ENCODE measurements at regions not wholly inside any gene's neighbourhood (a gene's known extent, or its start where the extent isn't known, plus 50 kb on each side); places are given as distances from the start of the nearest gene placed in this dataset.
"Not testable (repeated sequence)": the region's sequence is repeated elsewhere in the genome, so short reads cannot be mapped to it uniquely, and the experiment has no call there.

GRCh38 chr16:88252057-88252794, 130.5 kb upstream of the ZNF469 start:
- DNase-seq, result not testable (repeated sequence)

DNA sequence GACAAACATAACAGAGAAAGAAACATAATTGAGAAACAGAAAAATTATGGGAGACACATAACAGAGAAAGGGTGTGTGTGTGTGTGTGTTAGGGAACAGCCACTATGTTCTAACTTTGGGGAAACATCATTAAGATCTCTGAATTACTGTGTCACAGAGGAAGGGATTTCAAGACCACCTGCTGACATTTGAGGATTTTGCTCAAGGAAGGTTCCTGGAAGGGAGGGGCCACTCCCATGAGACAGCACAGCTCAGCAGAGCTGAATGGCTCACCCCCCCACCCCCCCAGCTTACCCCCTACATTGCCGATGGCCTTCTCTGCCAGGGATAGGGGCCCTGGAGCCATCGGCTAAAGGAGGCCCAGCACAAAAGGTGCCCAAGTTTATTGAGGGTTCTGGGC, 124.6 kb upstream of the ZNF469 start:
- not testable (repeated sequence) for DNase-seq

- not testable (repeated sequence) for DNase-seq
Observed at GRCh38 chr16:88258764-88259525, 123.8 kb upstream of the ZNF469 start.

GRCh38 chr16:88259538-88259937, 123.2 kb upstream of the ZNF469 start:
- not testable (repeated sequence) for DNase-seq

GRCh38 chr16:88260146-88260545, 122.6 kb upstream of the ZNF469 start:
- not testable (repeated sequence) for DNase-seq

GRCh38 chr16:88260881-88261665, 121.7 kb upstream of the ZNF469 start:
- not testable (repeated sequence) for DNase-seq

- not testable (repeated sequence) for DNase-seq
Observed at GRCh38 chr16:88261814-88262605, 120.7 kb upstream of the ZNF469 start.

GRCh38 chr16:88262858-88263563, 119.7 kb upstream of the ZNF469 start:
- DNase-seq, result not testable (repeated sequence)

DNA sequence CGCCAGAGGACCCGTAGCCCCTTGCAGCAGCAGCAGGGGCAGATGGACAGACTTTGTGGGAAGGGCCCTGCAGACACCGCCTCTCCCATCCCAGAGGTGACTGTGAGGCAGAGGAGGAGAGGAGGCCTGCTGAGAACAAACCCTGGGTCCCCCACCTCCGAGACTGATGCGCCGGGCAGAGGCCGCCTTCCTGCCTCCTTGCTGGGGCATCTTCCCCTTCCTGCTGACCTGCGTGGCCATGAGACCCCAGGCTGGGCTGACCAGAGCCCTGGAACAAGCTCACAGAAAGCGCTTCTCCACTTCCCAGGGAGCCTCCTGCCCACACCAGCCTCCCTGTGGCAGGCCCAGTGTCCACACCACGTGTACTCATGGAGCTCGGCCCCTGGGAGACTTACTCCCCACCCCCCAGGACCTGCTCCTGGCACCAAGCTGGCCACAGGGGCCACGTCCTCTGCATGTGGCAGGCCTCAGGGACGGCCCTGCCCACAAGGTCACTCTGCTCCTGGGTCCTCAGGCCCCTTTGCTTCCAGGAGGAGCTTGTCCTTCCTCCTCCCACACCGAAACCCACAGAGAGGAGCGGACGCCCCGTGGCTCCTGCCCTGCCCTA, 119.0 kb upstream of the ZNF469 start:
- not testable (repeated sequence) for DNase-seq

DNA sequence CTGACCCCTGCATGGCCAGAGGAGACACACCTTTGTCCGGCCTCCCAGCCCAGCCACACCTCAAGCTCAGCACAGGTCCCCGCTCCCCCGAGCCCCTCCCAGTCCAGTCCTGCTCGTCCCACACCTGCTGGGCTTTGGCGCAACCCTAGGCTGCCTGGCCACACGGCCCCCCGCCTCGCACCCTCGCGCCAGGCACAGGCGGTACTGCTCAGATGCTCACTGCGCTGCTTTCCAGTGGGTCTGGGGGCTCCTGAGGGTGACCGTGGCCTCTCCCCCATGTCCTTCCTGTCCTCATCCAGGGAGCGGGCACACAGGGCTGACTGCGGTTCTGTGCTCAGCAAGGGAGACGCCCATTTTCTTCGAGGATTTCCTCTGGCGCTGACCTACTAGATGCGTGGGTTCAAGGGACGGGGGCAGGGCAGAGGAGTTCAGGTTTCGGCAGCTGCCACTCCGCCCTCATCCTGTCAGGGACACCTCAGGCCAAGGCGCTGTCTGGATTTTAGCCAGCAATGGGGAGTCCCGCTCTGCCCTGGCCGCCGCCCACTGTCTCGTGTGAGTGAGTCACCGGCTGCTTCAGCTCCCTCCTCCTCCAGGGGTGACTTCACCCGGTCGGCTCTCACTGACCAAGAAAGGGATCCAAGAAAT, 118.0 kb upstream of the ZNF469 start:
- DNase-seq, result peak; percentile 81

GRCh38 chr16:88265286-88265938, 117.3 kb upstream of the ZNF469 start:
- peak; percentile 71 for DNase-seq

- not testable (repeated sequence) for DNase-seq
Observed at GRCh38 chr16:88266036-88266435, 116.7 kb upstream of the ZNF469 start.

- not testable (repeated sequence) for DNase-seq
Observed at GRCh38 chr16:88266935-88267551, 115.7 kb upstream of the ZNF469 start.

DNA sequence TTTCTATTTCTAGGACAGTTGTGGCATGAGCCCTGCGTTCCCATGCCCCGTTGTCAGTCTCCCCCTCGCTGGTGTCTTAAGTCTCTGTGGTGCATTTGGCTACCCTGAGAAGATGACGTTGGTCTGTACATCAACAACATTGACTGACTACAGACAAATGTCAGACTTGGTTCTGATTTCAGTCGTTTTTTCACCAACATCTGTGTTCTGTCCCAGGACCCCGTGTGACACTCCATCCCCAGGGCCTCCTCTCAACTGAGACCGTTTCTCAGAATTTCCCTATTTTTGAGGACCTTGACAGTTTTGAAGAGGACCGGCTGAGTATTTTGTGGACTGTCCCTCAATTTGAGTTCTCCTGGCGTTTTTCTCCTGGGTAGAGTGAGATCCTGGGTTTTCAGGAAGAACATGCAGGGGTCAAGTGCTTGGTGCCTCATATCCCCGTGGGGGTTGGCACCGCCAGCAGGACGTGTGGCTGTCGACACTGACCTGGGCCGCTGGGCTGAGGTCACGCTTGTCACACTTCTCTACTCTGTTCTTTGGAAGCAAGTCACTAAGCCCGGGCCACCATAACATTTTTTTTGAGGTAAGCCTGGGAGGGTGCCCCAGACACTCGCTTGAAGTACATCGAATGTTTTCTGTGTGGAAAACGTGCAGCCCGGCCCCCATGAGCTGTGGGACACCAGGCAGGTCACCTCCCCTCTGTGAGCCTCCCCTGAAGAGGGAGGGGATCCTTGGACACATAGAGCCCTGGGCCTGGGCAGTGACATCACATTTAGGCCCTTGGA, 114.4 kb upstream of the ZNF469 start:
- not testable (repeated sequence) for DNase-seq

- not testable (repeated sequence) for DNase-seq
Observed at GRCh38 chr16:88270171-88270790, 112.5 kb upstream of the ZNF469 start.

- DNase-seq, result not testable (repeated sequence)
Observed at GRCh38 chr16:88271296-88271695, 111.5 kb upstream of the ZNF469 start.

DNA sequence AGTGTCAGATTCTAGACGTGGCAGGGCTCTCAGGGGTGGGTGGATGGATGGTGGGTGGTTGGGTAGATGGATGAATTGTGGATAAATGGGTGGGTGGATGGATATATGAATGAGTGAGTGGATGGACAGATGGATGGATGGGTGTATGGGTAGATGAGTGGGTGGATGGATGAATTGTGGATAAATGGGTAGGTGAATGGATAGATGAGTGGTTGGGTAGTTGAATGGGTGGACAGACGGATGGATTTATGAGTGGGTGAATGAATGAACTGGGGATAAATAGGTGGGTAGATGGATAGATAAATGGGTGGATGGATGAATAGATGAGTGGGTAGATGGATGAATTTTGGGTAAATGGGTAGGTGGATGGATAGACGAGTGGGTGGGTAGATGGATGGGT, 111.0 kb upstream of the ZNF469 start:
- not testable (repeated sequence) for DNase-seq

- DNase-seq, result not testable (repeated sequence)
Observed at GRCh38 chr16:88272437-88272836, 110.3 kb upstream of the ZNF469 start.
